ENCODE measurements at regions not wholly inside any gene's neighbourhood (a gene's known extent, or its start where the extent isn't known, plus 50 kb on each side); places are given as distances from the start of the nearest gene placed in this dataset.

- DNase-seq = no peak
These were observed 136.1 kb downstream of the PAPOLA start for GRCh38 chr14:96638041-96638855.

- no peak for DNase-seq
These were observed 137.4 kb downstream of the PAPOLA start for GRCh38 chr14:96639550-96639949.

DNA sequence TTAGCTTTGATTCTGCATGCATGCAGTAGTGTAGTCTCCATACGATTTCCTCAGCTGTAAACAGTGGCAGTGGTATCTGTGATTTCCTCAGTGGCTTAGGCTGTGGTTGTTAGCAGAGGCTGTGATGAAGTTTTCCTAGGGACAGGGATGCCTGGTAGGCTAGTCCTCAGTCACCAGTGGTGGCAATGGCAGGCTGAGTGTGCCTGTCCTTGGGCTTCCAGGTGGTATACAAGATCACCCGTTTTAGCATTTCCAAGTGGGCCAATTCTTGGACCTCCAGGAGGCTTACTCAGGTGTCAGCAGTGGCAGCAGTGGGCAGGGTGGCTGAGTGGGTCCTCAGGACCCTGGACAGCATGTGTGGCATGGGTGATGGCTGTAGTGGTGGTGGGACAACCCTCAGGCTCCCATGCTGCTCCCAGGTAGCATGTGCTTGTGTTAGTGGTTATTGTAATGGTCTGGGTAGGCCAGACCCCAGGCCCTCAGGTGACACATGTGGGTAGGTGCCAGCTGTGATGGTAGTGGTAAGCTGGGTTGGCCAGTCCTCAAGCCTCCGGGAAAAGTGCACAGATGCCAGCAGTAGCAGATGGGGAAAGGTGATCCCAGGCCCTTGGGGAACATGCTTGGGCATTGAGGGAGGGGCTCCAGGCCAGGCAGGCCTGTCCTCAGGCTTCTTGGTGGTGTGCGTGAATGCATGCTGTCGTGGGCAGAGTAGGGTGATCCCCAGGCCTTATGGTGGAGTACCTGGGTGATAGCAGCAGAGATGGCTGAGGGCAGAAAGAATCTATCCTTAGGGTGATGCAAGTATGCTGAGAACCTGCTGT lies 146.5 kb downstream of the PAPOLA start:
- DNase-seq = no peak

GRCh38 chr14:96649327-96649601 lies 147.1 kb downstream of the PAPOLA start:
- no peak for DNase-seq

DNA sequence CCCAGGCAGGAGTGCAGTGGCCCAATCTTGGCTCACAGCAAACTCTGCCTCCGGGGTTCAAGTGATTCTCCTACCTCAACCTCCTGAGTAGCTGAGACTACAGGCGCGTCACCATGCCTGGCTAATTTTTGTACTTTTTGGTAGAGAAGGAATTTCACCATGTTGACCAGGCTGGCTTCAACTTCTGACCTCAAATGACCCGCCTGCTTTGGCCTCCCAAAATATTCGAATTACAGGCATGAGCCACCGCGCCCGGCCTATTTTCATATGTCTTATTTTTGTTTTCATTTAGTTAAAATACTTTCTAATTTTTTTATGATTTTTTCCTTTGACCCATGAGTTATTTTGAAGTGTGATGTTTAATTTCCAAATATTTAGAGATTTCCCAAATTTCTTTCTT lies 143.6 kb upstream of the VRK1 start:
- no peak for DNase-seq

- DNase-seq = no peak
These were observed 138.6 kb upstream of the VRK1 start for GRCh38 chr14:96658611-96659010.

DNA sequence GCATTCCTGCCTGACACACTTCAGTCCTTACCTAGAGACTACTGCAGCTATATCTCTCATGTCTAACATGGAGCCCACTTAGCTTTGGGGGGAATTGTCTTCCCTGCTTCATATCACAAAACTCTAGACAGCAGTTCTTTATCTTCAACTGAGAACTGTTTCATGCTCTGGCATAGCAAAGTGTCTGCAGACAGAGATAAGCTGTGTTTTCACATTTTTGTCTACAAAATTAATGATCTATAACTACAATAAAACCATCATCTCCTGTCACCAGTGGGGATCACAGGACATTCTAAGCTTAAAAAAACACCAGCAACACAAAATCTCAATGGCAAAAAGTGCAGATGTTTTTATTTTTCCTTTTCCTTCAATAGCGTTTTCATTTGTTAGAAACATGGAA lies 137.1 kb upstream of the VRK1 start:
- no peak for DNase-seq

GRCh38 chr14:96660667-96661066 lies 136.5 kb upstream of the VRK1 start:
- no peak for DNase-seq

DNA sequence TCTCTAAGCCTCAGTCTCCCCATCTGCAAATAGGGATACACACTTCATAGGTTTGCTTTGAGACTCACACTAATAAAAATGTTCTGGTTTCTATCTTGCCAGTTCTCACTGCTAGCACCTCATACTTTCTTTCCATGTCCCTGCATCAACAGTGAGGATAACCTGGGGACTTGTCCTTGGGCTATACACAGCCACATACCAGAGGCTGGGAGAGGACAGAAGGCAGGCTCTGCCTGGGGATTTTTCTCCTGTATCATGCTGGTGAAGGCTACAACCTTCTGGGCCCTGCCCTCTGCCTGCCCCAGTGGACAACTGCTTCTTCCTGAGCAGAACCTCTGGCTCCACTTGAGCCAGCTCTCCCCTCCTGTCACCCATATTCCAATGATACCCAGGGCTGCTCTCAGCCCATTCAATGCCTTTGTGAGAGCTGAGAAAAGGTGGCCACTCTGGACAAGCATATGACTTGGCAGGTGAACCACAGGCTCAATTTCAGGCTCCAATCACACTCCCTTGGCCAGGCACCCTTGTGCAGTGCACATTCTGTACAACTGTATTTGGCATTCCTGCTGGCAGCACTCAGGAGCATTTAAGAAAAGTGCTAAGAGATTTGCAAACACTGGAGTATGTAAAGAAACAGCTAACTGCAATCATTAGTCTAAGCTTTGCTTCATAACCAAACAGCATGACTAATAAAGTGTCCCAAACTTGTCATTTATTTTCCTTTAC lies 135.8 kb upstream of the VRK1 start:
- DNase-seq = no peak

DNA sequence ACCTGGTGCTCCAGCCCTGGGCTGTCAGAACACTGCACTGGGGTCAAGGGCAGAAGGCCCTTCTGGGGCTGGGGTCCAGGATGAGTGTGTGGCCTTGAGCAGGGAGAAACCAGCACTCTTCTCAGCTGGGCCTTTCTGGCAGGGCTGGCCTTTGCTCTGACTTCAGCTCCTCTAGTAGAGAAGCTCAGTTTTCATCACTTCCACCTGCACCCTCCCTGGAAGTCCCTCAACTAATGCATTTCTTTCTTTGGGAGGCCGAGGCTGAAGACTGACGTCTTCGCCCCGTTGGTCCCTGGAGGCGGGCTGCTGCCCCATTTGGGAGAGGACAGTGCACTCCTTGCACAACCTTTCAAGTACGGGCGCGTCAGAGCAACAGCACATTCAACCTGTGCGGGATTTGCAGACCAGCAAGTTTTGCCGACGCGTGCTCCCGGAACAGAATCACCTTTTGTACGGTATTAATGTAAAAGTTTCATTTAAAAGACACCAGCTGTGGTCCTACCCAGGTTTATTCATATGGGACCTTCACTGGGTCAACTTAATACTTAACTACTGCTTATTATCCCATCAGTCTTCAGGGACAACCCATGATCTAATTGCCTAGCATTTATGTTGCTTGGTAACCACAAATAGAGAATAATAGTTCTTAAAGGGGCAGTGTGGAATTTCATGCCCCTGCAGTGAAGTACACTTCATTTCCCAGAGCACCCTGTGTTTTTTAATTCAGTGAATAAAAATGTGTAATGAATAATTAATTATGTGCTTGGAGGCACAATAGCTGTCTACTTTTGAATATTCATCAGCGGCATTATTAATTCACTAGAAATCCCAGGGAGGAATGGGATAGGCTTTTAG lies 134.8 kb upstream of the VRK1 start:
- DNase-seq = no peak

DNA sequence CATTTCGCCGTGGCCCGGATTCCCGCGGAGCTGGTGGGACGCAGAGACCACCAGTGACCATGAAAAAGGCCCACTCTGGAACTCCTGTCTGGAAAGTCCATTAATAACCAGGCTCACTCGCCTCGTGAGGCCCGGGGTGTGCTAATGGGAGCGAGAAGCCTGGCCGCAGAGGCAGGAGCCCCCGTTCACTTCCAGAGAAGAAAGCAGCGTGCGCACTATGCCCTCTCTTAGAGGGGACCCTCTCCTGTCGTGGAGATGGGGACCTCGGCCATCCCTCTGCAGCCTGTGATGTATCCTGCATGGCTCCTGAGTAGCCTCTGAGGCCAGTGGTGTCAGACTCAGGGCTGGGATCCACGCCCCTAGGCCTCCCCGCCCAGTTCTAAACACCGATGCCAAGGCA lies 134.1 kb upstream of the VRK1 start:
- DNase-seq = no peak

- DNase-seq = no peak
These were observed 133.6 kb upstream of the VRK1 start for GRCh38 chr14:96663491-96664067.

DNA sequence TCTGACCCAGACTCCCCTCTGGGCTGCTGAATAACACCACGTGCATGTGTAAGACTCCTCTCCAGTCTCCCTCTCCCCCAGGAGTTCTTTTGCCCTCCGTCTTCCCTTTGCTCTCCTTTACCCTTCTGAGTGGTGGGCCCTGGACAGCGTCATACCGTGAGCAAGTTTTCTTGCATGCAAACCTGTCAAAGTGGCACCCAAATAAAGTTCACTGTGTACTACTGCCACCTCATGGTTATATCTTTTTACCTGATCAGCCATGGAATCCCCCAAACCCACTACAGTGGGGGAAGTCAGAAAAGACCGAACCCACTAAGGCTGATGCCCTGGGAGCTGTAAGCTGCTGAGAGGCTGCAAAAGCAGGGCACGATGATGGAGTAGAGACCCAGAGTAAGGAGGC lies 131.1 kb upstream of the VRK1 start:
- DNase-seq = no peak

DNA sequence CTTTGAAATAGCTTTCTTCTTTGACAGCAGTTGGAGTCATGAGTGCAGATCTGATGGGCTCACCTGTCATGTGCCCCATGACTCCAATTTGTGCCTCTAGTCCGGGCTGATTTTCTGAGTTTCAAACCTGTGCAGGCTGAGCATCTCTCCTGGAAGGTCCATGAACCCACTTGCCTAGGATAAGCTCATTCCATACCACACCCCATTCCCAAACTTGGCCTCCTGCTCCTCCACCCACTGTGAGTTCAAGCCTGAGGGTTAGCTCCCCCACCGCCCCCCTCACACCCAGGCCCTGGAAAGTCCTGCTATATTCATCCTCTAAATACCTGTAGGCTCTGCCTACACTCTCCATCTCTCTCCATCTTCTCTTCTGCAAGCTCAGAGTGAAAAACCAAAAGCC lies 126.8 kb upstream of the VRK1 start:
- DNase-seq = no peak

DNA sequence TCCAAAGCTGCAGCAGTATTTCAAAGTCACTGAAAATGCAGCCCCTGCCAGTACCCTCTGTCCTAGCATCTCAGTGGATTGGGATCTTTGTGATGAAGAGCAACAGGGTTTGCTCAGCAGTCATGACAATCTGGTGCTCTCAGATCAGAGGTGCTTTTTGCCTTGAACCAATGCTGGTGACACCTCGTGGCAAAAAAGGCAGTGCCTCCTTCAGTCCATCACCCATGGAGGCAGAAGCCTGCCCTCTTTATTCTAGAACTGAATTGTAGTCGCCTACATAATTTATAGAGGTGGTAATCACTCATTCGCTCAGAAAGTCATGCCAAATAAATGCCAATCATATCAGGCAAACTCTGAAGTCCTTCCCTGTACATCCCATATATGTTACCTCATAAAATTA lies 126.0 kb upstream of the VRK1 start:
- DNase-seq = no peak

GRCh38 chr14:96673706-96674105 lies 123.5 kb upstream of the VRK1 start:
- DNase-seq = no peak

DNA sequence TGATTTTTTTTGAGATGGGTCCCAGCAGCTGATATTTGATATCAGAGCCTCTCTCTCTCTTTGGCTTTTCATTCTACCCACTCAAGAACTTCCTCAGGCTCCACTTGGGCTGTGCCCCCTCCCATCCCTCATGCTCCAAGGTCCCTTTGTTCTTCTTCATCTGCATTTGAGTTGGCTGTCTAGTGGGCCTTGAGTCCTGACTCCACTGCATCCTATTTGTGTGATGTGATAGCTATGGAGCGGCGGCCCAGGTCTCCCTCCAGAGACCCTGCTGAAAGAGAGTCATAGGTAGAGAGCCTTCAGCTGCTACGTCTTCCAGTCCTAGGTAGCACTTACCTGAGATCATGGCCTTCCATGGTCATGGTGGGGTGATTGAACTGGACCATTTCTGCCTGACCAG lies 123.1 kb upstream of the VRK1 start:
- DNase-seq = no peak

- DNase-seq = no peak
These were observed 121.0 kb upstream of the VRK1 start for GRCh38 chr14:96676166-96676565.

GRCh38 chr14:96681829-96682228 lies 115.4 kb upstream of the VRK1 start:
- no peak for DNase-seq

GRCh38 chr14:96682401-96682800 lies 114.8 kb upstream of the VRK1 start:
- DNase-seq = no peak

DNA sequence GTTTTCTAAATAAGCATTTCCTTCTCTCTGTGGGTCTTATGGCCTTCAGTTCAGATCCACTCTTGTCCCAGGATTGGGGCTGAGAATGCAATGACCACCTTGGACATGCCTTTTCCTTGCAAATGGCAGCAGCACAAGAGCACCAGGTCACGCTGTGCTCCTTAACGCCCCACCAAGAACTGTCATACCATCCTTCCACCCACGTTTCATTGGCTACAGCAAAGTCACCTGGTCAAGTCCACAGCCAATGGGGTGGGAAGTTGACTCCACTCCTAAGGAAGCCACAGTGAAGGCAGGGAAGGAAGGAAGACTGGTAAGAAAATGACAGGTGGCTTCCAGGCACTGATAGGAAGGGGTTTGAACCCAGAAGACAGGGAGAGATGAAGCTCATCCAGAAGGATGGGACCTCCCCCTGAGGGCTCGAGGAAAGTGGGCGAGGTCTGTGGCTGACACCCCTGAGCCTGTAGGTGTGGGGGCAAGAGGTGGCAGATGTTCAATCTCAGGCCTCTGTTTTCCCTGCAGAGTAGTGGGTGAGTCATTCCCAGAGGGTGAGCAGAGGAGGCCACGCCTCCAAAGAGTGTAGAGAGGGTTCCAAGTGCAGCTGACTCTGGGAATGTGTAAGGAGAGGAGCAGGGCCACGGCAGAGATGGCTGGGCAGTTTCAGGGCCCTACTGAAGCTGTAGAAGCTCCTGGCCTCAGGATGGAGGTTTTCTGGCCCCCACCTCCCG lies 113.5 kb upstream of the VRK1 start:
- no peak for DNase-seq

DNA sequence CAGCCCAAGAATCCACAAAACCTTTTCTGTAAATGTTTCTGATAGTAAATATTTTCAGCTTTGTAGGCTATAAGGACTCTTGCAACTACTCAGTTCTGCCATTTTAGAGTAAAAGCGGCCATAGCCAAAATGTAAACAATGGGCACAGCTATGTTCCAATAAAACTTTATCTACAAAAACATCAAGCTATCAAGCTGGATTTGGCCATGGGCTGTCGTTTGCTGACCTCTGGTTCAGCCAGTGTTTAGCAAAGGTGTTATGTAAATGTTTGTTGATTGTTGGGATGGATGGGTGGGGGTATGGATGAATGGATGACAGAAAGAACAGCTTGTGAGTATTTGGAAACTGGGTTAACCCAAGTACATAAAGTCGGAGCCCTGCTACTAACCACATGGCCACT lies 111.1 kb upstream of the VRK1 start:
- no peak for DNase-seq

Measured in activated effector memory CD4-positive, alpha-beta T cell treated with anti-CD3 and anti-CD28 coated beads, Interleukin-2, amount 50 U/mL, for 16 hours (primary cell).